IMR-90 (cell line): ENCODE measurements at regions not wholly inside any gene's neighbourhood (a gene's known extent, or its start where the extent isn't known, plus 50 kb on each side); places are given as distances from the start of the nearest gene placed in this dataset.

Source experiments
- BHLHE40 ChIP-seq: fragments of 150-350 bp; IDR thresholded peaks from 2 replicates; pipeline ENCODE4 v1.6.1; 2016; ENCODE audit warnings: mild to moderate bottlenecking, low read depth, low read length
- CEBPB ChIP-seq: IDR thresholded peaks from 2 replicates; pipeline ENCODE4 v1.6.1; 2012; ENCODE audit warnings: low read depth, low read length, improper control_type of control experiment
- CHD1 ChIP-seq: IDR thresholded peaks from 2 replicates; pipeline ENCODE4 v1.6.1; 2012; ENCODE audit warnings: low read depth, low read length, improper control_type of control experiment
- FOS ChIP-seq: fragments of 150-350 bp; IDR thresholded peaks from 2 replicates; pipeline ENCODE4 v1.6.1; 2016; ENCODE audit warnings: low read depth, low read length
- MAFK ChIP-seq: IDR thresholded peaks from 2 replicates; pipeline ENCODE4 v1.6.1; 2012; ENCODE audit warnings: low read depth, low read length, improper control_type of control experiment
- MAZ ChIP-seq: IDR thresholded peaks from 2 replicates; pipeline ENCODE4 v1.6.1; 2012; ENCODE audit warnings: low read depth, mild to moderate bottlenecking, low read length, improper control_type of control experiment, moderate library complexity, borderline replicate concordance
- NFE2L2 ChIP-seq: fragments of 150-350 bp; IDR thresholded peaks from 2 replicates; pipeline ENCODE4 v1.6.1; 2016; ENCODE audit warnings: low read depth, mild to moderate bottlenecking, low read length
- POLR2A ChIP-seq: IDR thresholded peaks from 2 replicates; pipeline ENCODE4 v1.6.1; 2012; ENCODE audit warnings: mild to moderate bottlenecking, low read depth, low read length
- RAD21 ChIP-seq: IDR thresholded peaks from 2 replicates; pipeline ENCODE4 v1.6.1; 2012; ENCODE audit warnings: low read length, improper control_type of control experiment
- RCOR1 ChIP-seq: IDR thresholded peaks from 2 replicates; pipeline ENCODE4 v1.6.1; 2012; ENCODE audit warnings: mild to moderate bottlenecking, low read length, improper control_type of control experiment; ENCODE audit not compliant: insufficient replicate concordance
- RFX5 ChIP-seq: IDR thresholded peaks from 2 replicates; pipeline ENCODE4 v1.8.0; 2012; ENCODE audit warnings: low read depth, mild to moderate bottlenecking, low read length, moderate library complexity
- SMC3 ChIP-seq: fragments of 150-350 bp; IDR thresholded peaks from 2 replicates; pipeline ENCODE4 v1.6.1; 2016; ENCODE audit warnings: low read depth, mild to moderate bottlenecking, antibody characterized with exemption, low read length, moderate library complexity
- TF ChIP-seq, protein P1 (sequence below): conservative IDR thresholded peaks from 2 replicates; pipeline ENCODE4 v1.5.1; 2012; ENCODE audit warnings: mild to moderate bottlenecking, low read depth, low read length, improper control_type of control experiment

DNA sequence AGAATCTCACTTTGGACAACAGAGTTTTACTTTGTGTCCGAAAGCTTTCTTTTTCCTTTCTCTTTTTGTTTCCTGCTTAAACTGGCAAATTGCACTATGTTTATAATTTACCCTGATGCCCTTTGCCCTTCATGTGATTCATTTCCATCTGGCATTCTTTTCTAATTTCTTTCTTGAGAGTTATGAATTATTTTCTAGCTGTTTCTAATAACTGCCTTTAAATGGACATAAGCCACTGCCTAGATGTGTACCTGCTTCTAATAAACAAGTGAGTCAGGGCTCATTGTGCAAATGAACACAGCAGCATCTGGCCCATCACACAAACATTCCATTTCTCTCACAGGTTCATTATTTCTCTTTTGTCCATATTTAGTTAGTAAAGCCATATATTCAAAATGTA, 242.3 kb upstream of the GPRIN3 start:
- TF ChIP-seq, protein P1, sequence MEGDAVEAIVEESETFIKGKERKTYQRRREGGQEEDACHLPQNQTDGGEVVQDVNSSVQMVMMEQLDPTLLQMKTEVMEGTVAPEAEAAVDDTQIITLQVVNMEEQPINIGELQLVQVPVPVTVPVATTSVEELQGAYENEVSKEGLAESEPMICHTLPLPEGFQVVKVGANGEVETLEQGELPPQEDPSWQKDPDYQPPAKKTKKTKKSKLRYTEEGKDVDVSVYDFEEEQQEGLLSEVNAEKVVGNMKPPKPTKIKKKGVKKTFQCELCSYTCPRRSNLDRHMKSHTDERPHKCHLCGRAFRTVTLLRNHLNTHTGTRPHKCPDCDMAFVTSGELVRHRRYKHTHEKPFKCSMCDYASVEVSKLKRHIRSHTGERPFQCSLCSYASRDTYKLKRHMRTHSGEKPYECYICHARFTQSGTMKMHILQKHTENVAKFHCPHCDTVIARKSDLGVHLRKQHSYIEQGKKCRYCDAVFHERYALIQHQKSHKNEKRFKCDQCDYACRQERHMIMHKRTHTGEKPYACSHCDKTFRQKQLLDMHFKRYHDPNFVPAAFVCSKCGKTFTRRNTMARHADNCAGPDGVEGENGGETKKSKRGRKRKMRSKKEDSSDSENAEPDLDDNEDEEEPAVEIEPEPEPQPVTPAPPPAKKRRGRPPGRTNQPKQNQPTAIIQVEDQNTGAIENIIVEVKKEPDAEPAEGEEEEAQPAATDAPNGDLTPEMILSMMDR: no peak
- TF ChIP-seq SMC3 (no peak), RAD21 (no peak), BHLHE40 (no peak), MAZ (no peak), POLR2A (no peak), MAFK (no peak), CHD1 (no peak), FOS (no peak), CEBPB (peak; percentile 38; the same call in 1 of the 2 replicates), NFE2L2 (no peak), RFX5 (no peak), RCOR1 (no peak)
